NCI-H187 treated with DMSO at 0.1 percent for 48 hours (cell line): ENCODE measurements at regions not wholly inside any gene's neighbourhood (a gene's known extent, or its start where the extent isn't known, plus 50 kb on each side); places are given as distances from the start of the nearest gene placed in this dataset.

Experiments
- DNase-seq: peaks from one replicate; lab custom pipeline; 2025; lab: John Stamatoyannopoulos, UW

DNA sequence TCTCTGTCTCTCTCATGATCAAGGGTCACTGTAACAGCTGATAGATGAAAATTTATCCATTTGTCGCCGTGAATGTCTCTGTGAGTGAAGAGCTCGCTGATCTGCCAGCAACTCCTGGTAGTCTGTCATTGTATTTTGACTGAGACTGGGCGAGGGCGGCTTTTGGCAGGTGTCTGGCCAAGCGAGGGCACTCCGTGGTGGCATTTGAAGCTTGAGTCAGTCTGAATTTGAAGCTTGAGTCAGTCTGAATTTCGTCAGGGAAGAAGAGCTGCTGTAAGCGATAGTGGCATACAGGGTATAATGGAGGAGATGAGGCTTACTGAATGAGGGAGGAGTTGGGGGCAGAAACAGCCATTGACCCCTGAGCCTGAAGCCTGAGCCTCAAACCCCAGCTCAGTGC is 56.8 kb upstream of the FAM181A start:
- DNase-seq: no peak

DNA sequence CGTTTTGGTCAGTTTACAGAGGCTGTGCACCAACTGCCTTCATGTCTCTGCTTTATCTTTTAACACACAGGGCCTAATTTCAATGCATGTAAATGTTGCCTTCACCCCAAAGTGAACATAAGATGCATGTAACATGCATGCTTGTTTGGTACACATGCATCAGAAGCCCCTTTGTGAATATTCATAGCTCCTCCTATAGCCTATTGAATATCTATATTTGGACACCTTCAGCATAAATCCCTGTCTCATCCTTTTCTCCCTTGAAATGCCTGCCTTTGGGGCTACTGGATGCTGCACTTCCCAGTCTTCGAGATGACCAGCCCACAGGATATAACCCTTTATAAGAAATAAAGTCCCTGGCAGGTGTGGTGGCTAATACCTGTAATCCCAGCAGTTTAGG is 57.7 kb upstream of the FAM181A start:
- DNase-seq: no peak

- DNase-seq: no peak
These were observed 59.0 kb upstream of the FAM181A start for GRCh38 chr14:93868165-93868564.

- DNase-seq: no peak
These were observed 64.9 kb upstream of the FAM181A start for GRCh38 chr14:93862265-93862664.

DNA sequence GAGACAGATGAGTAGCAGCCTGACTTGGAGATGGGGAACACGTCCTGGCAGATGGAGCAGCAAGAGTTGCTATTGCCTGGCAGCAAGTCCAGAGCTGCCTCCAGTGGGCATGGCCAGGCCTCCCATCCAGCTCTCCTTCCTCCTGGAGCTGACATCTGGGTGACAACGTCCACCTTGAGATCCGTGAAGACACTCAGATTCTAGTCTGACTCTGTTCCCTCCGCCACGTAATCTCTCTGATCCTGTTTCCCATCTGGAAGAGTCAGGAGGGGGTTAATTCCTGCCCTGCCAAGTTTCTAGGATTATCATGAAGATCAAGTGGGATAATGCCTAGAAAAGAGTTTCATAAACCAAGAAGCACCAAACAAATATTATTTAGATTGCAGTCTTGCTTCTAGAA is 65.3 kb upstream of the FAM181A start:
- no peak for DNase-seq

- no peak for DNase-seq
These were observed 67.2 kb upstream of the FAM181A start for GRCh38 chr14:93859957-93860356.

- no peak for DNase-seq
These were observed 68.2 kb upstream of the FAM181A start for GRCh38 chr14:93858896-93859295.

DNA sequence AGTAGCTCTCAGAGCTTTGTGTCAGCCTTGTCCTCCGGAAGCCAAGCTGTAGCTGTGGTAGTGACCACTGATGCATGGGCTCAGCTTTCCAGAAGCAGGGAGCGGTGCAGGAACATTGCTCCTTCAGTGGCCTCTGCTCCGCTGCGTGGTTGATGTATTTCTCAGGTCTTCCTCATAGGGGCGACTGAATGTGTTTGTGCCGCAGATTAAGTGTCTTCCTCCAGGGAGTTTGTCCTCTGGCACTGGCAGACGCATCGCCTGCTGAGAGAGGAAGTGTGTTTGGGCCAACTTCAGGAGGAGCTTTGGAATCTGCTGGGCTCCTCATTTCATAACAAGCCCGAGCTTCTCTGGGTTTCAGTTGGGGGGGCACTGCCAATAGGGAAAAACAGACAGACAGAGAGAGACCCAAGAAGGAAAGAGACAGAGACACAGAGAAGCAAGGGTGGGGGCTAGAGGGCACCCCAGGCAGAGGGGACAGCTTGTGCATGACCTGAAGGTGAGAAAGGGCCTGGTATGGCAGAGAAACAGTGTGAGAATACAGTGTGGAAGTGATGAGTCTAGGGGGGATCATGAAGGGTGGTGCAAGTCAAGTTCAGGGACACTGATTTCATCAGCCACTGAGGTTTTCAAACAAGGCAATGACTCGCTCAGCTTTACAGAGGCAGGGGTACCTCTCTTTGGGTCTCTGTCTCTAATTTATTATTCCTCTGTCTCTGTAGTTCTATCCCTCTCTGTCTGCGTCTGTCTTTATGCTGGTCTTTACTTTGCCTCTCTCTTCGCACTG is 69.4 kb upstream of the PRIMA1 start:
- DNase-seq: no peak

GRCh38 chr14:93857081-93857480 is 68.8 kb upstream of the PRIMA1 start:
- DNase-seq: peak; percentile 6

- DNase-seq: no peak
These were observed 67.5 kb upstream of the PRIMA1 start for GRCh38 chr14:93855737-93856136.

DNA sequence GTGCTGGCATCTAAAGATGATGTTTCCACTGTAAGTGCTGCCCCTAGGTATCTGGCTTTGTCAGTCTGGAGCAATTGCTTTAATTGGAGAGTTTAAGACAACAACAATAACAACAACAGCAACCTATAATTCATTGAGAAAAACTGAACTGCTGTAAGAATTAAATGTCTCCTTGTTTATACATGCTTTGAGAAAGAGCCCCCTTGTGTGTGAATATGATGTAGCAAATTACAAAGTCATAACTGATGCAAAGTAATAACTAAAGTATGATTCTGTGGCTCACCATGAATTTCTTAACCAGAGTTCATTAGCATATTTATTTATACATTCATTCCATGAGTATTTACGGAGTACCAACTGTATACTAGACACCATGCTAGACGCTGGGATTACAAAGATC is 59.2 kb upstream of the PRIMA1 start:
- no peak for DNase-seq

GRCh38 chr14:93838238-93838637 is 50.0 kb upstream of the PRIMA1 start:
- DNase-seq: no peak
